HCT116 (cell line): ENCODE measurements at regions not wholly inside any gene's neighbourhood (a gene's known extent, or its start where the extent isn't known, plus 50 kb on each side); places are given as distances from the start of the nearest gene placed in this dataset.

Experiments used
- ATAC-seq: fragments of 200-7000 bp; cut with Tn5 transposase; 2 replicates; pipeline ENCODE4 v1.9.1; 2020; ENCODE audit warnings: mild to moderate bottlenecking, moderate library complexity
- BruUV-seq: library from RNA; stranded (reverse); fragments of 400-500 nt; replicated peaks from 2 replicates; lab custom pipeline; 2021; lab: Mats Ljungman, UMichigan
- CTCF ChIA-PET: fragments of 300-600 bp; sonication (Branson Sonifier 250); formaldehyde crosslinking; loops from one replicate; lab custom pipeline; 2021; ENCODE audit warnings: antibody characterized with exemption; lab: Charles Lee
- POLR2A ChIA-PET: fragments of 300-600, 350-600 bp; sonication (Branson Sonifier 250); formaldehyde crosslinking; loops from one replicate; lab custom pipeline; 2021; ENCODE audit warnings: antibody characterized with exemption; lab: Charles Lee
- RAD21 ChIA-PET, 2 experiments: fragments of 300-600 bp; sonication (Branson Sonifier 250); formaldehyde crosslinking; loops; one replicate each; lab custom pipeline; 2023; ENCODE audit warnings: low total read pairs in 2 of 2; ENCODE audit not compliant: uncharacterized antibody in 2 of 2, unreplicated experiment in 2 of 2, low non-redundant PET in 1 of 2; lab: Charles Lee
- DNase-seq: peaks from one replicate; pipeline ENCODE4 v3.0.0-alpha.2; 2010; ENCODE audit warnings: low read depth, low spot score
- H2AFZ ChIP-seq: fragments of 200-600 bp; shearing (Covaris generic), sonication (generic); 2 replicates; pipeline ENCODE4 v1.6.1; 2017; ENCODE audit warnings: low read depth, mixed run types, mixed read lengths, antibody characterized with exemption, low read length; ENCODE audit not compliant: poor library complexity, severe bottlenecking
- H3K27ac ChIP-seq: 2 replicates; pipeline ENCODE4 v1.5.1; 2012; ENCODE audit warnings: low read depth, low read length
- H3K27me3 ChIP-seq: fragments of 200-600 bp; sonication (generic); 2 replicates; pipeline ENCODE4 v1.6.1; 2016; ENCODE audit warnings: mixed run types, low read length, mixed read lengths; ENCODE audit not compliant: insufficient read depth
- H3K36me3 ChIP-seq, 2 experiments: fragments of 200-500 bp in 1 of 2; fragments of 200-600 bp in 1 of 2; sonication (Bioruptor generic) in 1 of 2; sonication (generic) in 1 of 2; 2 replicates each; pipeline versions ENCODE4 v1.5.1 to v1.6.1; 2014 to 2016; ENCODE audit warnings: low read length in 2 of 2, inconsistent platforms in 1 of 2, mixed read lengths in 1 of 2, mixed run types in 1 of 2; ENCODE audit not compliant: insufficient read depth in 2 of 2, control insufficient read depth in 1 of 2
- H3K4me1 ChIP-seq, 2 experiments: fragments of 200-600 bp in 1 of 2; sonication (generic) in 1 of 2; 2 replicates each; pipeline versions ENCODE4 v1.5.1 to v1.6.1; 2012 to 2017; ENCODE audit warnings: low read length in 2 of 2, inconsistent platforms in 1 of 2, mild to moderate bottlenecking in 1 of 2, mixed read lengths in 1 of 2, mixed run types in 1 of 2, moderate library complexity in 1 of 2; ENCODE audit not compliant: insufficient read depth in 2 of 2, control insufficient read depth in 1 of 2
- H3K4me2 ChIP-seq: fragments of 200-600 bp; sonication (generic); 2 replicates; pipeline ENCODE4 v1.6.1; 2017; ENCODE audit warnings: mixed run types, low read length, mixed read lengths
- H3K4me3 ChIP-seq, 2 experiments: fragments of 200-600 bp in 1 of 2; sonication (generic) in 1 of 2; replicated peaks in 1 of 2; 2 replicates each; pipeline ENCODE4 v1.5.1; 2011 to 2016; ENCODE audit warnings: low read length in 2 of 2, control low read depth in 1 of 2, low read depth in 1 of 2, mild to moderate bottlenecking in 1 of 2, mixed read lengths in 1 of 2, mixed run types in 1 of 2
- H3K79me2 ChIP-seq: fragments of 200-600 bp; sonication (generic); 2 replicates; pipeline ENCODE4 v1.6.1; 2017; ENCODE audit warnings: mild to moderate bottlenecking, mixed run types, low read length, moderate library complexity, mixed read lengths; ENCODE audit not compliant: insufficient read depth
- H3K9ac ChIP-seq: fragments of 200-600 bp; sonication (generic); 2 replicates; pipeline ENCODE4 v1.6.1; 2016; ENCODE audit warnings: low read length, mixed read lengths
- H3K9me2 ChIP-seq: fragments of 200-600 bp; sonication (generic), shearing (Covaris generic); 2 replicates; pipeline ENCODE4 v1.6.1; 2017; ENCODE audit warnings: mixed run types, mild to moderate bottlenecking, moderate library complexity; ENCODE audit not compliant: insufficient read depth
- H3K9me3 ChIP-seq, 2 experiments: fragments of 200-500 bp in 1 of 2; fragments of 200-600 bp in 1 of 2; sonication (Bioruptor generic) in 1 of 2; sonication (generic) in 1 of 2; 2 replicates each; pipeline ENCODE4 v1.6.1; 2014 to 2017; ENCODE audit warnings: low read length in 2 of 2, mixed read lengths in 2 of 2, inconsistent platforms in 1 of 2, low read depth in 1 of 2, mild to moderate bottlenecking in 1 of 2, mixed run types in 1 of 2, moderate library complexity in 1 of 2; ENCODE audit not compliant: control insufficient read depth in 1 of 2, insufficient read depth in 1 of 2
- H4K20me1 ChIP-seq: fragments of 200-600 bp; sonication (generic), shearing (Covaris generic); 2 replicates; pipeline ENCODE4 v1.6.1; 2017; ENCODE audit warnings: mixed run types, mild to moderate bottlenecking, moderate library complexity; ENCODE audit not compliant: insufficient read depth
- CEBPB ChIP-seq: IDR thresholded peaks from 2 replicates; pipeline ENCODE4 v1.6.1; 2012; ENCODE audit warnings: low read depth
- EGR1 ChIP-seq: IDR thresholded peaks from 2 replicates; pipeline ENCODE4 v1.6.1; 2012; ENCODE audit warnings: low read depth
- ELF1 ChIP-seq: IDR thresholded peaks from 2 replicates; pipeline ENCODE4 v1.6.1; 2012; ENCODE audit warnings: low read depth, borderline replicate concordance
- EZH2phosphoT487 ChIP-seq: fragments of 200-600 bp; IDR thresholded peaks from 2 replicates; pipeline ENCODE4 v1.6.1; 2018; ENCODE audit warnings: antibody characterized with exemption, borderline replicate concordance
- JUND ChIP-seq: IDR thresholded peaks from 2 replicates; pipeline ENCODE4 v1.6.1; 2012
- RAD21 ChIP-seq: IDR thresholded peaks from 2 replicates; pipeline ENCODE4 v1.6.1; 2012; ENCODE audit warnings: low read depth, mild to moderate bottlenecking
- SIN3A ChIP-seq: IDR thresholded peaks from 2 replicates; pipeline ENCODE4 v1.6.1; 2012; ENCODE audit warnings: low read depth
- SP1 ChIP-seq: IDR thresholded peaks from 2 replicates; pipeline ENCODE4 v1.6.1; 2012; ENCODE audit warnings: low read depth
- SRF ChIP-seq: IDR thresholded peaks from 2 replicates; pipeline ENCODE4 v1.6.1; 2012; ENCODE audit warnings: low read depth
- TCF7L2 ChIP-seq: IDR thresholded peaks from 2 replicates; pipeline ENCODE4 v1.7.0; 2011; ENCODE audit warnings: borderline replicate concordance, inconsistent platforms; ENCODE audit not compliant: insufficient read depth, insufficient read length; ENCODE audit errors: extremely low read depth
- YY1 ChIP-seq: IDR thresholded peaks from 2 replicates; pipeline ENCODE4 v1.6.1; 2011; ENCODE audit warnings: low read length, low read depth, moderate library complexity, mild to moderate bottlenecking; ENCODE audit not compliant: insufficient replicate concordance; ENCODE audit errors: extremely low read depth
- ZFX ChIP-seq: fragments of 450-650 bp; IDR thresholded peaks from 2 replicates; pipeline ENCODE4 v1.6.1; 2017
- intact Hi-C: fragments of 100-400 bp; cut with micrococcal nuclease; formaldehyde crosslinking; loops from 2 replicates; pipeline ENCODE4 v1.10.0; 2022
- TF ChIP-seq, protein P1 (sequence below): IDR thresholded peaks from 2 replicates; pipeline ENCODE4 v1.6.1; 2012
- TF ChIP-seq, protein P2 (sequence below): IDR thresholded peaks from 2 replicates; pipeline ENCODE4 v1.6.1; 2012; ENCODE audit warnings: low read depth

DNA sequence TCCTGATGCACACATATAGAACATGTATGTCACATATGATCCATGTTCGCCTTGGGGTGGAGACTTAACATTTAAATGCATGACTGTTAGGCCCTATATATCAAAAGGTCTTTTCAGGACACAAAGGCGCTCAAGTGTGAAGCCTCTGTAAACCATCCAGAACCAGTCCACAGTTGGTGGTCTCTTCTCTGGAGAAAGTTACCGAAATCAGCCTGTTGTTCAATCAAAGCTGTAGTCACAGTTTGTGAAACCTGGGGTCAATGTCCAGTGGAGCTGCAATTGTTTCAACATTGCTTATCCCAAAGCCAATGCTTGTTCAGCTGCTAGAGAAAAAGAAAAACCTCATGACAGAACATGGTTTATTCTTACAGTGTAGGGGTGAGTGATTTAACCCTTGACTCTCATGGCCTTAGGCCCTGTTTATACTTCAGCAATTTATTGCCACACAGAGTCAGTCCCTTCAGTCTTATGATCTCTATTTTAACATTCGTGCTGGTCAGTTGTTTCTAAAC lies 193.6 kb upstream of the CST7 start:
- Histone ChIP-seq H3K79me2 (no peaks in the 10 kb centered on the region), H3K36me3 (no peaks in the 10 kb centered on the region), H3K27me3 (peaks cover 41% of the 10 kb centered on the region), H4K20me1 (no peaks in the 10 kb centered on the region), H3K4me2 (no peak overlapping the region), H2AFZ (no peak overlapping the region), H3K9ac (no peak overlapping the region), H3K9me3 (no peaks in the 10 kb centered on the region), H3K9me2 (no peaks in the 10 kb centered on the region), H3K27ac (no peak overlapping the region), H3K4me3 (no peak overlapping the region), H3K4me1 (no peaks in the 10 kb centered on the region)
- no peak for ATAC-seq
- no peak for DNase-seq
- BruUV-seq = no TSS peak
- RAD21 ChIA-PET = no interaction called here
- TF ChIP-seq JUND = no peak
- TF ChIP-seq EGR1 = no peak
- TF ChIP-seq SP1 = no peak
- no peak for TF ChIP-seq ZFX
- TF ChIP-seq TCF7L2 = no peak
- no peak for TF ChIP-seq CEBPB
- TF ChIP-seq, protein P1, sequence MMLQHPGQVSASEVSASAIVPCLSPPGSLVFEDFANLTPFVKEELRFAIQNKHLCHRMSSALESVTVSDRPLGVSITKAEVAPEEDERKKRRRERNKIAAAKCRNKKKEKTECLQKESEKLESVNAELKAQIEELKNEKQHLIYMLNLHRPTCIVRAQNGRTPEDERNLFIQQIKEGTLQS = no peak
- no peak for TF ChIP-seq YY1
- no peak for TF ChIP-seq EZH2phosphoT487
- TF ChIP-seq, protein P2, sequence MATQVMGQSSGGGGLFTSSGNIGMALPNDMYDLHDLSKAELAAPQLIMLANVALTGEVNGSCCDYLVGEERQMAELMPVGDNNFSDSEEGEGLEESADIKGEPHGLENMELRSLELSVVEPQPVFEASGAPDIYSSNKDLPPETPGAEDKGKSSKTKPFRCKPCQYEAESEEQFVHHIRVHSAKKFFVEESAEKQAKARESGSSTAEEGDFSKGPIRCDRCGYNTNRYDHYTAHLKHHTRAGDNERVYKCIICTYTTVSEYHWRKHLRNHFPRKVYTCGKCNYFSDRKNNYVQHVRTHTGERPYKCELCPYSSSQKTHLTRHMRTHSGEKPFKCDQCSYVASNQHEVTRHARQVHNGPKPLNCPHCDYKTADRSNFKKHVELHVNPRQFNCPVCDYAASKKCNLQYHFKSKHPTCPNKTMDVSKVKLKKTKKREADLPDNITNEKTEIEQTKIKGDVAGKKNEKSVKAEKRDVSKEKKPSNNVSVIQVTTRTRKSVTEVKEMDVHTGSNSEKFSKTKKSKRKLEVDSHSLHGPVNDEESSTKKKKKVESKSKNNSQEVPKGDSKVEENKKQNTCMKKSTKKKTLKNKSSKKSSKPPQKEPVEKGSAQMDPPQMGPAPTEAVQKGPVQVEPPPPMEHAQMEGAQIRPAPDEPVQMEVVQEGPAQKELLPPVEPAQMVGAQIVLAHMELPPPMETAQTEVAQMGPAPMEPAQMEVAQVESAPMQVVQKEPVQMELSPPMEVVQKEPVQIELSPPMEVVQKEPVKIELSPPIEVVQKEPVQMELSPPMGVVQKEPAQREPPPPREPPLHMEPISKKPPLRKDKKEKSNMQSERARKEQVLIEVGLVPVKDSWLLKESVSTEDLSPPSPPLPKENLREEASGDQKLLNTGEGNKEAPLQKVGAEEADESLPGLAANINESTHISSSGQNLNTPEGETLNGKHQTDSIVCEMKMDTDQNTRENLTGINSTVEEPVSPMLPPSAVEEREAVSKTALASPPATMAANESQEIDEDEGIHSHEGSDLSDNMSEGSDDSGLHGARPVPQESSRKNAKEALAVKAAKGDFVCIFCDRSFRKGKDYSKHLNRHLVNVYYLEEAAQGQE = no peak
- no peak for TF ChIP-seq SRF
- no peak for TF ChIP-seq ELF1
- no peak for TF ChIP-seq SIN3A
- no peak for TF ChIP-seq RAD21
- intact Hi-C loops = no loop called here
- POLR2A ChIA-PET = no interaction called here
- CTCF ChIA-PET = no interaction called here
